ENCODE measurements at regions not wholly inside any gene's neighbourhood (a gene's known extent, or its start where the extent isn't known, plus 50 kb on each side); places are given as distances from the start of the nearest gene placed in this dataset.
"Not testable (repeated sequence)": the region's sequence is repeated elsewhere in the genome, so short reads cannot be mapped to it uniquely, and the experiment has no call there.

DNA sequence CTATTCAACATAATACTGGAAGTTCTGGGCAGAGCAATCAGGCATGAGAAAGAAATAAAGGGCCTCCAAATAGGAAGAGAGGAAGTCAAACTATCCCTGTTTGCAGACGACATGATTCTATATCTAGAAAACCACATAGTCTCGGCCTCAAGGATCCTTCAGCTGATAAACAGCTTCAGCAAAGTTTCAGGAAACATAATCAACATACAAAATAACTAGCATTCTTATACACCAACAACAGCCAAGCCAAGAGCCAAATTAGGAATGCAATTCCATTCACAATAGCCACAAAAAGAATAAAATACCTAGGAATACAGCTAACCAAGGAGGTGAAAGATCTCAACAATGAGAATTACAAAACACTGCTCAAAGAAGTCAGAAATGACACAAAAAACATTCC, 287.8 kb upstream of the NCAM1 start:
- TF ChIP-seq POLR2AphosphoS5 (IDR thresholded peaks at IDR 0.05): not testable (repeated sequence)
- TF ChIP-seq, protein P1, sequence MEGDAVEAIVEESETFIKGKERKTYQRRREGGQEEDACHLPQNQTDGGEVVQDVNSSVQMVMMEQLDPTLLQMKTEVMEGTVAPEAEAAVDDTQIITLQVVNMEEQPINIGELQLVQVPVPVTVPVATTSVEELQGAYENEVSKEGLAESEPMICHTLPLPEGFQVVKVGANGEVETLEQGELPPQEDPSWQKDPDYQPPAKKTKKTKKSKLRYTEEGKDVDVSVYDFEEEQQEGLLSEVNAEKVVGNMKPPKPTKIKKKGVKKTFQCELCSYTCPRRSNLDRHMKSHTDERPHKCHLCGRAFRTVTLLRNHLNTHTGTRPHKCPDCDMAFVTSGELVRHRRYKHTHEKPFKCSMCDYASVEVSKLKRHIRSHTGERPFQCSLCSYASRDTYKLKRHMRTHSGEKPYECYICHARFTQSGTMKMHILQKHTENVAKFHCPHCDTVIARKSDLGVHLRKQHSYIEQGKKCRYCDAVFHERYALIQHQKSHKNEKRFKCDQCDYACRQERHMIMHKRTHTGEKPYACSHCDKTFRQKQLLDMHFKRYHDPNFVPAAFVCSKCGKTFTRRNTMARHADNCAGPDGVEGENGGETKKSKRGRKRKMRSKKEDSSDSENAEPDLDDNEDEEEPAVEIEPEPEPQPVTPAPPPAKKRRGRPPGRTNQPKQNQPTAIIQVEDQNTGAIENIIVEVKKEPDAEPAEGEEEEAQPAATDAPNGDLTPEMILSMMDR (IDR thresholded peaks at IDR 0.05): not testable (repeated sequence)
